ENCODE measurements at regions not wholly inside any gene's neighbourhood (a gene's known extent, or its start where the extent isn't known, plus 50 kb on each side); places are given as distances from the start of the nearest gene placed in this dataset.

DNA sequence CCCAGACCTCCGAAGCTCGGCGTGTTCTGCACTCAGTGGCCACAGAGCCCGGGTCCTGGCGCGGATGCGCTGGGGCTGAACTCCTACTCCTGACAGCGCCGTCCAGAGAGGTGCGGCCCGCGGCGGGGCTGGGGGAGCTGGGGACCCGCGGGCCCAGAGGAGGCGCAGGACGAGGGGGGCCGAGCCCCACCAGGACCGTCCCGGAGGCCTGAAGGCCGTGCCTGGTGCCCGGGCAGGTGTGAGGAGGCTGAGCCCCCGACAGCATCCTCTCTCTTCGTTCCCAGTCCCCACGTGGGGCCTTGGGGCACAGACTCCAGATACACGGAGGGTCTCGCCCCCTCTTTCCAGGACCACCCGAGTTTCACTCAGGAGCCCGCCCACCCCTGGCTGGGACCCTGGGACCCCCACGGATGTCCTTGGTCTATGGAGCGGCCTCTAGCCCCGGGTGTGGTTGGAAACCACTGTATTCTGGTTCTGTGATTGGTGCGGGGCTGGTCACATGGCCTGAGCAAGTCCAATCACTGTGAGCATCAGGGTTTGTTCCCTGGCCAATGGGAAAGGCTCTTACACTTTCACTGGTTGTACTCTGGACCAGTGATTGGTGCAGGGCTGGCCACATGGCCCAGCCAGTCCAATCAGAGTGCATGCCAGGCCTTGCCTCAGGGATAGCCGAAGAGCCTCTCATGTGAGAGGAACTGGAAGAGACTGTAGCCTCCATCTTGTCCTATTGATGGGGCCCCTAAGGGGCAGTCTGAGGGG, 217.6 kb upstream of the SFSWAP start:
- intact Hi-C loops (cut with DNase I), result no loop called here
- Histone ChIP-seq H3K36me3 (no peaks in the 10 kb centered on the region), H3K4me1 (peaks cover 0 to under 1% (median 0%) of the 10 kb centered on the region in 4 donors), H3K4me3 (no peak overlapping the region), H3K9me3 (no peaks in the 10 kb centered on the region), H3K27me3 (no peaks in the 10 kb centered on the region), H3K27ac (no peak overlapping the region)
- DNase-seq, result no peak
- TF ChIP-seq, protein P1, sequence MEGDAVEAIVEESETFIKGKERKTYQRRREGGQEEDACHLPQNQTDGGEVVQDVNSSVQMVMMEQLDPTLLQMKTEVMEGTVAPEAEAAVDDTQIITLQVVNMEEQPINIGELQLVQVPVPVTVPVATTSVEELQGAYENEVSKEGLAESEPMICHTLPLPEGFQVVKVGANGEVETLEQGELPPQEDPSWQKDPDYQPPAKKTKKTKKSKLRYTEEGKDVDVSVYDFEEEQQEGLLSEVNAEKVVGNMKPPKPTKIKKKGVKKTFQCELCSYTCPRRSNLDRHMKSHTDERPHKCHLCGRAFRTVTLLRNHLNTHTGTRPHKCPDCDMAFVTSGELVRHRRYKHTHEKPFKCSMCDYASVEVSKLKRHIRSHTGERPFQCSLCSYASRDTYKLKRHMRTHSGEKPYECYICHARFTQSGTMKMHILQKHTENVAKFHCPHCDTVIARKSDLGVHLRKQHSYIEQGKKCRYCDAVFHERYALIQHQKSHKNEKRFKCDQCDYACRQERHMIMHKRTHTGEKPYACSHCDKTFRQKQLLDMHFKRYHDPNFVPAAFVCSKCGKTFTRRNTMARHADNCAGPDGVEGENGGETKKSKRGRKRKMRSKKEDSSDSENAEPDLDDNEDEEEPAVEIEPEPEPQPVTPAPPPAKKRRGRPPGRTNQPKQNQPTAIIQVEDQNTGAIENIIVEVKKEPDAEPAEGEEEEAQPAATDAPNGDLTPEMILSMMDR (IDR thresholded peaks at IDR 0.05), result no peak
- no peak for TF ChIP-seq EP300 (IDR thresholded peaks at IDR 0.05)
- no peak for TF ChIP-seq POLR2AphosphoS5 (IDR thresholded peaks at IDR 0.05)
- no peak for TF ChIP-seq POLR2A (IDR thresholded peaks at IDR 0.05)
- 79 to 81% methylated on average over 21 to 22 of the region's 34 CpGs for WGBS, 2 donors

DNA sequence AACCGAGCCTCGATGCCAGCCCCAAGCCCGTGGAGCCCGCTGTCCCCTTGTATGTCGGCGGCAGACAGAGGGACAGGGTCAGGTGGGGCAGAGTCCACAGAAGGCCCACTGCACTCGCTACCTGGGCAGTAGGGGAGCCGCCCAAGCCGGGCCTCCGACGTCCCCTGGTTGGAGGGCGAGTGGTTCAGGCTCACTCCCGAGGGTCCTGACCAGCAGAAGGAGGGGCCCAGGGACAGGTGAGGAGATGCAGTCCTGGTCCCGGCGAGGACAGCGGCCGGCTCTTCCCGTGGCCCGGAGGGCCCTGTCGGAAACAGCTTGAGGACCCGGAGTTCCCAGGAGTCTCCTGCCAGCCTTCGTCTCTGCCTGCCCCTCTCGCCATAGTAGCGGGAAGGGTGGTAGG, 216.7 kb upstream of the SFSWAP start:
- intact Hi-C loops (cut with DNase I), result no loop called here
- 91 to 92% methylated on average over 24 of the region's 24 CpGs for WGBS, 2 donors
- H3K27me3 ChIP-seq, result no peaks in the 10 kb centered on the region
- no peak overlapping the region for H3K27ac ChIP-seq
- DNase-seq, result no peak
- H3K9me3 ChIP-seq, result no peaks in the 10 kb centered on the region
- H3K4me1 ChIP-seq, result no peaks in the 10 kb centered on the region
- no peak overlapping the region for H3K4me3 ChIP-seq
- TF ChIP-seq POLR2A (IDR thresholded peaks at IDR 0.05), result no peak
- no peak for TF ChIP-seq POLR2AphosphoS5 (IDR thresholded peaks at IDR 0.05)
- TF ChIP-seq, protein P1 (IDR thresholded peaks at IDR 0.05), result no peak
- TF ChIP-seq EP300 (IDR thresholded peaks at IDR 0.05), result no peak
- H3K36me3 ChIP-seq, result no peaks in the 10 kb centered on the region

DNA sequence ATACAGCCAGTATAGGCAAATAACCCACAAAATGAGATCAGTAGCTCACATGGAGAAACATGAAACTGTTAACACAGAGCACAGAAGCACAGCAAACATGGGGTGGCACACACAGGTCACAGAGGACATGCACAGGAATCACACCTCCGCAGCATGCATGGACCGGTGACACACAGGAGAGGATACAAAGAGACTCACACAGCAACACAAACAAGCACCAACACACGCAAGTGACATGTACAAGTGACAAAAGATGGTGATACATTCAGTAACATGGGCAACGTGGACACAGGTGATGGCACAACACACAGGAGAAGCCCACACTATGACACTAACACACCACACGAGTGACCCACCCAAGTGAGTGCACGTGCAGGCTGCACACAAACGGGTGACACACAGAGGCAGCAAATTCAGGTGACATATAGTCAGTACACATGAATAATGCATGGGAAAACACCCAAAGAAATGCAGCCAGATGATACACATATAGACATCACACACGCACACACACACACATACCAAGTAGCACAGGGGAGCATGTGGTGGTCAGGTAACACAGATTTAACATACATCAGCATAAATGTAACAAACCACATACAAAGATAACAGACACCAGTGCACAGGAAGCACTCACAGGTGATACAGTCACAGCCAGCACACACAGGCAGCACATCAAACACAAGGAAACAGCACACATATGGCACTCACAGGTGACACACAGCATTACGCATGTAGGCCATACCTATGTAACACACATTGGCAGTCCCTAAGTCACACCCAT, 216.0 kb upstream of the SFSWAP start:
- Histone ChIP-seq H3K4me1 (no peaks in the 10 kb centered on the region), H3K4me3 (no peak overlapping the region), H3K27me3 (no peaks in the 10 kb centered on the region), H3K36me3 (no peaks in the 10 kb centered on the region), H3K27ac (no peak overlapping the region), H3K9me3 (no peaks in the 10 kb centered on the region)
- no peak for TF ChIP-seq POLR2AphosphoS5 (IDR thresholded peaks at IDR 0.05)
- no peak for TF ChIP-seq POLR2A (IDR thresholded peaks at IDR 0.05)
- TF ChIP-seq, protein P1 (IDR thresholded peaks at IDR 0.05), result no peak
- no peak for TF ChIP-seq EP300 (IDR thresholded peaks at IDR 0.05)
- DNase-seq, result no peak
- intact Hi-C loops (cut with DNase I), result no loop called here
- WGBS, 2 donors, result 78 to 88% methylated on average over 9 of the region's 9 CpGs

GRCh38 chr12:131497966-131498365, 212.9 kb upstream of the SFSWAP start:
- H3K36me3 ChIP-seq, result no peaks in the 10 kb centered on the region
- no peaks in the 10 kb centered on the region for H3K9me3 ChIP-seq
- WGBS, 2 donors, result 92 to 95% methylated on average over 2 of the region's 2 CpGs
- TF ChIP-seq, protein P1 (IDR thresholded peaks at IDR 0.05), result no peak
- TF ChIP-seq EP300 (IDR thresholded peaks at IDR 0.05) (no peak), POLR2A (IDR thresholded peaks at IDR 0.05) (no peak), POLR2AphosphoS5 (IDR thresholded peaks at IDR 0.05) (no peak)
- H3K4me3 ChIP-seq, result no peak overlapping the region
- no peaks in the 10 kb centered on the region for H3K27me3 ChIP-seq
- no peaks in the 10 kb centered on the region for H3K4me1 ChIP-seq
- no peak for DNase-seq
- intact Hi-C loops (cut with DNase I), result no loop called here
- no peak overlapping the region for H3K27ac ChIP-seq
